OCI-LY3 (cell line): ENCODE measurements at regions not wholly inside any gene's neighbourhood (a gene's known extent, or its start where the extent isn't known, plus 50 kb on each side); places are given as distances from the start of the nearest gene placed in this dataset.

Experiments used
- CTCF ChIP-seq: fragments of 200-600, 300-600 bp; sonication (generic); IDR thresholded peaks from 2 replicates; pipeline ENCODE4 v1.5.1; 2014; ENCODE audit warnings: antibody characterized with exemption, low read length, low read depth
- EZH2phosphoT487 ChIP-seq: fragments of 200-600 bp; shearing (Covaris generic); IDR thresholded peaks from 2 replicates; pipeline ENCODE4 v1.6.1; 2018; ENCODE audit warnings: antibody characterized with exemption, mixed run types, low read depth

- TF ChIP-seq CTCF (no peak), EZH2phosphoT487 (no peak)
These were observed 248.5 kb downstream of the UQCRFS1 start for GRCh38 chr19:28964500-28964899.
